SH-SY5Y (cell line): ENCODE measurements at regions not wholly inside any gene's neighbourhood (a gene's known extent, or its start where the extent isn't known, plus 50 kb on each side); places are given as distances from the start of the nearest gene placed in this dataset.

Experiments
- GATA2 ChIP-seq: IDR thresholded peaks from 2 replicates; pipeline ENCODE4 v1.6.1; 2011; ENCODE audit warnings: mild to moderate bottlenecking, low read depth, low read length
- GATA3 ChIP-seq: IDR thresholded peaks from 2 replicates; pipeline ENCODE4 v1.6.1; 2011; ENCODE audit warnings: low read depth, mild to moderate bottlenecking, low read length, moderate library complexity

DNA sequence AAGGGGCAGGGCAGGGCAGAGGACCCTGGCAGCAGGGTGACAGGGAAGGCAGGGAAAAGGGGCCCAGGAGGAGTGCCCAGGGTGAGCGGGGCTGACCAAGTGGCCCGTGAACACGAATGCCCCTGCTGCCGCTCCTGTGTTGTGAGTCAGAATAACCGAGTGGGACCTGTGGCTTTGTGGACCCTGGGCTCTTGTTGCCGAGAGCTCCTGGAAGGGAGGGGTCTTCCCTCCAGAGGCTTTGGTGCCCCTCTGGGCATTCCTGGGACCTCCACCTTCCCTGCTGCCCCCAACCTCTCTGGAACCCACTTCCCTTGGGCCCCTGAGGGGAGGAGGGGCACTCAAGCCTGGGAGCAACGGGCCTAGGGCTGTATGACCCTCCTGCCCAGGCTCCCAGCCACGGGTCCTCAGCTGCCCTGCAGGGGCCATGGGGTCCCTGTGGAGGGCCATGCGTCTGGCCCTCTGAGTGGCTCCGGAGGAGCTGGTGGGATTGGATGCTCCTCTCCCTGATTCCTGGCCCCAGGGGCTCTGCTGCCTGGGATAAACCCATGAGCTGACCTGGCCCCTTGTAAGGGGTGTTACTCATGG lies 319.4 kb downstream of the TMEM121 start:
- no peak for TF ChIP-seq GATA3
- no peak for TF ChIP-seq GATA2

DNA sequence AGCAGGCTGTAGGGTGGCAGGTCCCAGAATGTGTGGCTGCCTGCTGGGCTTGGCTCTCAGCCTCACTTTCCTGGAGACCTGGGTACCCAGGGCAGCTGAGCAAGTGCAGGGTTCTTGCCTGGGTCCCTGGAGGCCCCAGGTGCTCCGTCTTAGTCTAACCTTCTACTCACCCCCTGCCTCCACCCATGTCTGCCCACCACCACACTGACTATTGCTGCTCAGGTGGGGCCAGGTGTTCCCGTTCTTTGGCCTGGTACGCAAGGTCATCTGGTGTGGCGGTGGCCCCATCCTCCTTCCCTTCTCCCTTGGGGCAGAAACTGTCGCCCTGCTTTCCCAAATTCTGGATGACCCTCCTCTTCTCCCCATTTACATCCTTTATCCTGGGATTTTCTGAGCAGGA lies 319.9 kb downstream of the TMEM121 start:
- TF ChIP-seq GATA2, result no peak
- no peak for TF ChIP-seq GATA3

DNA sequence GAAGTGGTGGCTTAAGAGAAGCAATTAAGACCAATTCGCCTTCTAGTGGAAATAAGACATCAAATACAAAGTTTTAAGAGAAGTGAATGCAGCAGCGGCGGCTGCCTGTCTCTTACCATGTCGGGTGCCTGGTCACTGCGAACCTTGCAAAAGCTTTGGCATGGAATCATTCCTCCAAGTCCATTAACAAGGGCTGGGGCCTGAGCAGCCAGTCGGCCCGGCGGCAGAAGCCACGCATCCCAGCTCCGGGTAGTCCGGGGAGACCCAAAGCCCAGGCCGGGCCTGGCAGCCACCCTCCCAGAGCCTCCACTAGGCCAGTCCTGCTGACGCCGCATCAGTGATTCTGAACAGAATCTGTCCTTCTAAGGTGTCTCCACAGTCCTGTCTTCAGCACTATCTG lies 321.0 kb downstream of the TMEM121 start:
- TF ChIP-seq GATA2 (no peak), GATA3 (no peak)

DNA sequence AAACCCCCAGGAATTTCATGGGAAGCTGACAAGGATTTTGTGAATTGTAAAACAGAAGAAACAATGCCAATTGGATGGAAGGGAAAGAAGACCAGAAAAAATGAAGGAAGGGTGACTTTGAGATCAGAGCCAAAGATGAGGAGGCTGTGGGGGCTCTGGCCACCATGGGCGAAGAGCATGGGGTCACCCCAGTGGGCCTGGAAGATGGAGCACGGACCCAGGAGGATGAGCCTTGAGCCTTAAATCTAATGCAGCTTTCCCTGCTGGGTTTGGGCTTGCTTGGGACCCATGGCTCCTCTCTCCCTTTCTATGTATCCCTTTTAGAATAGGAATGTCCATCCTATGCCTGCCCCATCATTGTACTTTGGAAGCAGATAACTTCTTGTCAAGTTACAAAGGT lies 322.2 kb downstream of the TMEM121 start:
- TF ChIP-seq GATA2 (no peak), GATA3 (no peak)

DNA sequence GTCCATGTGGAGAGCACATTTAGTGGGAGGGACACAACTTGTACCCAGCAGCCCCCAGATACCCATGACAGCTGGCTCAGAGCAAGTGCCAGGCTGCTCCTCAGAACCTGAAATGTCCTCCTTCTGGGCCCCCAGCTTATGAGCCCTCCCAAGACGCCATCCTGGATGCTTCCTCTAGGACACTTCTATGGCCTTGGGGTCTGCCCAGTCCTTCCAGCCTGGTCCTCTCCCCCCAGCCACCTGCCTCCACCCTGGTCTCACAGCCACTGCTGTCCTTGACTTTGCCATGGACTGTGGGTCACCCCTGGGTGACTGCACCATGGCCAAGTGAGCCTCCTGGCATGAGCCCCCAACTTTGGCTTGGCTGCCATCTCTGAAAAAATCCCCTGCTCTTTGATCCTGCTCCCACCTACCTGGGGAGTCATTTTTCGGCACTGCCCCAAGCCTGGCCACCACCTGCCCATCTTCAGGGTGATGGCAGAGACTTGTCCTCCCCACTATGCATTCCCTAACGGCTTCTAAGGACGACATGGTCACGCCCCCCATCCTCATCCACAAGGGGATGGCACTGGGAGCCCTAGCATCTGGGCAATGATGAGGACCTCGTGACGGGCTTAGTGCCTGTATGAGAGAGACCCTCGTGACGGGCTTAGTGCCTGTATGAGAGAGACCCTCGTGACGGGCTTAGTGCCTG lies 323.7 kb downstream of the TMEM121 start:
- TF ChIP-seq GATA2, result no peak

DNA sequence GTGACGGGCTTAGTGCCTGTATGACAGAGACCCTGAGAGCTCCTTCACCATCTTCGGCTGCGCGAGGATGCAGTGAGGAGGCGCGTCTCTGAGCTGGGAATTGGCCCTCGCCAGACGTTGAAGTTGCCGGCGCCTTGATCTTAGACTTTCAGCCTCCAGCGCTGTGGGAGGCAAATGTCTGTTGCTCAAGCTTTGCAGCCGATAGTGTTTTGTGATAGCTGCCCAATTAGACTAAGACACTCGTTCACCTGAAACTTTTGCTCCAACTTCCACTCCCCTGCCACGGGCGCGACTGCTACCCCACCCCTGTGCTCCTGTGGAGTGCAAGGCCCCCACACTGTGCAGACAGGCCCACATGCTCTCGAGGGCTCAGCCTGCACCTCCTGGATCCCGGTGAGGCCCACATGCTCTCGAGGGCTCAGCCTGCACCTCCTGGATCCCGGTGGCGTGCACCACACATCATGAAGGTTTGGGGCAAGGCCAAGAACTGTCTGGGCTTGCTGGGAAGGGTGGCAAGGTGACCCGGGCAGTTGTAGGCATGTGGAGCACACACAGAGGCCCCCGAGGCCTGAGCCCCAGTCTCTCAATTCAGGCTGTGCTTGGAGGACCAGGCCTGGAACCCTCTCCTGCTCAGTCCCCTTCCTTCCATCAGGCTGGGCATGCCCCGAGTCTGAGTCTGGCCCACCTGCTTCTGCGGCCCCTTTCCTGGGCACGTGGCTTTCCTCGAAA lies 324.6 kb downstream of the TMEM121 start:
- TF ChIP-seq GATA2 (no peak), GATA3 (no peak)

DNA sequence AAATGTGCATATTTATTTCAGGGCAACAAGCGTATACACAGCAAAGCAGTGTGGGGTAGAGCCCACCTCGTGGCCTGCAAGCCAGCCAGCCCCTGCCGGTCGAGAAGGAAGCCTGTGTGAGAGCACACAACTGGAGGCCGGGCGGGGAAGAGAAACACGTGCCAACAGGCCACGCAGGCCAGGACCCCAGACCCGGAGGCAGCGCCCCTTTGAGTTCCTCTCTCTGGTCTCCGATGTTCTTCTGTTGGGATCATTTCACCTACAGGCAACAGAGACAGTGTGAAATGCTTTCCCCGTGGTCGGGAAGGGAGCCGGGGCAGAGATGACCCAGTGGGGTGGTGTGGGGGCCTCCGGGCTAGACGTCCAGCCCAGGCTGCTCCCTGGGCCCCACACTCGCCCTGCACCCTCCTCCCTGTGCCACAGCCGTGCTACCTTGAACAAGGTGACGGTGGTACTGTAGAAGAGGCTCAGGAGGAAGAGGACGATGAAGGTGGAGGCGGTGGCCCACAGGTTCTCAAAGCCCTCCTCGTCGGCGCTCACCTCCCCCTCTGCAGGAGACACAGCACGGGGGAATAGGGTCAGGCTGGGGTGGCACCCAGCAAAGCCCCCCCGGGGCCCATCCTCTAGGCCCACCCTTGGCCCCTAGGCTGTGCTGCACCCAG lies 325.5 kb downstream of the TMEM121 start:
- TF ChIP-seq GATA2 (no peak), GATA3 (no peak)

DNA sequence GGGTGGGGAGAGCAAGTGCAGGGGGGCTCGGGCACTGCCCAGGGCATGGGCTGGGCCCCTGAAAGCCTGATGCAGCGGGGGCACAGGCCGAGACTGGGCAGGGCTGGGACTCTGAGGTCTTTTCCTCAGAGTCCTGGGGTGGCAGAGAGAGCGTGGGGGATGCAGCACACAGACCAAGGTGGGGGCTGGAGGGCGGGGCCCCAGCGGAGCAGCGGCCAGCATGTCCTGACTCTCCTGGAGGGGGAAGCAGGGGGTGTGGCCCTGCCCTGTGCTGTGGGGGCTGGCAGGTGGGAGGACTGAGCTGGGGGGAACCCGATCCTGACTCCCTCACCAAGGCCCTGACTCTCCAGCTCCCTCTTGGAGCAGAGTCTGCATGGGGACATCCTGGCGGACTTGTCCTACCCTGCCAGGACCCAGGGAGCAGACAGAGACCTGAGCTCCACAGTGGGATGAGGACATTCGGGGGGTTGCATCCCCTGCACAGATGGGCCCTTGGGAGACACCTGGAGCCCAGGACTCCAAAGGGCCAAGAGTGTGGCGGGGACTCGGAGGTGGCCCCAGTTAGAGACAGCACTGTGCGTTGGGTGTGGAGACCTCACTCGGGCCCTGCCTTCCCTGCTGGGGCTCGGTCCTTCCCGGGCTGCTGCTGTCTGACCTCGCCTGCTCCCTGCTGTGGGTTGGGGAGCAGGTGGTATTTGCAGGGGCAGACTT lies 326.1 kb downstream of the TMEM121 start:
- TF ChIP-seq GATA2, result no peak
- TF ChIP-seq GATA3, result no peak

DNA sequence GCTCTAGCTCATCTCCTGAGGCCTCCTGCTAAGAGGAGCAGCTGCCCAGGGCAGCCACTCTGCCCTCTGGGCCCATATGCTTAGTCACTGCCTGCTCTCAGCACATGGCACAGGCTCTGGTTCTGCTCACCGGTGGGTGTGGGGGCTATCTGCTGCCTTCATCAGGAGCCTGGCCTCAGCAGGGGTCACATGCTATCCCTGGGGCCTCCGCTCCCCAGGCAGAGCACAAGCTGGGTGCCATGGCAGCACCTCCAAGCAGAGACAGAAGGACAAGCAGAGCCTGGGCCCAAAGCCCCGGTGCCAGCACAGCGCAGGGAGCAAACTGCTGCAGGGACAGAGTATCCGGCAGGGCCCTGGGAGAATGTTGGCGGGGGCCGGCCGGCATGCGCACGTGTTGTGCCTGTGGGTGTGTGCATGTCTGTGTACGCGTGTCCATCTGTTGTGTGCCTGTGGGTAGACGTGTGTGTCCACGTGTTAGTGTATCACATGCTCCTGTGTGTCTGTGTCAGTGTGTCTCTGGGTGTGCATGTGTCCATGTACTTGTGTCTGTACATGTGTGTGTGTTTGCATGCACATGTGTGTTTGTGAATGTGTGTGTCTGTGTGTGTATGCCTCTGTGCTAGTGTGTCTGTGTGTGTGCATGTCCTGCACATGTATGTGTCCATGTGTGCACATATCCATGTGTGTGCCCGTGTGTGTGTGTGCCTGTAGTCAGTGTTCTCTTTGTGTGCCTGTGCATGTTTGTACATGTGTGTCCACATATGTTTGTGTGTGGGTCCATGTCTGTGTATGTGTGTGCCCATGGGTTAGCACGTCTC lies 326.9 kb downstream of the TMEM121 start:
- TF ChIP-seq GATA3 (no peak; the same call in 1 of the 2 replicates), GATA2 (peak; percentile 98)

DNA sequence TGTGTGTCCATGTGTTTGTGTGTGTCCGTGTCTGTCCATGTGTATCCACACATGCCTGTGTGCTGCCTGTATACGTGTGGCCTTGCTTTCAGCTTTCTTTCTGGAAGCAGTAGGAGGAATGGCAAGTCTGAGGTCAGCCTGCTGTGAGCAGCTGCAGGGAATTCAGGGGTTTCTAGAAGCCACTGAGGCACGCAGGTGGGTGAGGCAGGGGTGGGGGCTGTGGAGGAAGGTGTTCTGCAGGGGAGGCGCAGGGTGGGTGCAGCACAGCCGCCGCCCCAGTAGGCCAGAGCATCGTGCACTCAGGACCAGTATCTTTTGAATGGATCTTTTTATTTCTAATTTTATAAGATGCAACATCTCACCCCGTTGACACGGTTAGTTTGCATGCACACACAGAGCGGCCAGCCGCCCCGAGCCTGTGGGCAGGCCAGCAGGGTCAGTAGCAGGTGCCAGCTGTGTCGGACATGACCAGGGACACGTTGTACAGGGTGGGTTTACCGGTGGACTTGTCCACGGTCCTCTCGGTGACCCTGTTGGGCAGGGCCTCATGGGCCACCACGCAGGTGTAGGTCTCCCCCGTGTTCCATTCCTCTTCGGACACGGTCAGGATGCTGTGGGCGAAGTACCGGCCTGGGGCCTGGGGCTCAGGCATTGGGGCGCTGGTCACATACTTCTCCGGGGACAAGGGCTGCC lies 327.7 kb downstream of the TMEM121 start:
- no peak for TF ChIP-seq GATA3
- TF ChIP-seq GATA2, result no peak

DNA sequence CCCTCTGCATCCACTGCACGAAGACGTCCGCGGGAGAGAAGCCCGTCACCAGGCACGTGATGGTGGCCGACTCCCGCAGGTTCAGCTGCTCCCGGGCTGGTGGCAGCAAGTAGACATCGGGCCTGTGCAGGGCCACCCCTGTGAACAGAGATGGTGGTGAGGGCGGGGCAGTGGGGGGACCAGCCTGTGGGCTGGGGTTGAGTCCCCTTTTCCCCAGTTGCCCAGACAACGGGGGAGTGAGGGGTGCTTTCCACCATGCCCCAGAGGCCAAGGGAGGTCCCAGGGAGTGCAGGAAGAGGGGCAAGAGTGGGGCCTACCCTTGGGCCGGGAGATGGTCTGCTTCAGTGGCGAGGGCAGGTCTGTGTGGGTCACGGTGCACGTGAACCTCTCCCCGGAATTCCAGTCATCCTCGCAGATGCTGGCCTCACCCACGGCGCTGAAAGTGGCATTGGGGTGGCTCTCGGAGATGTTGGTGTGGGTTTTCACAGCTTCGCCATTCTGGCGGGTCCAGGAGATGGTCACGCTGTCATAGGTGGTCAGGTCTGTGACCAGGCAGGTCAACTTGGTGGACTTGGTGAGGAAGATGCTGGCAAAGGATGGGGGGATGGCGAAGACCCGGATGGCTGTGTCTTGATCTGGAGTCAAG lies 328.3 kb downstream of the TMEM121 start:
- TF ChIP-seq GATA3 (no peak), GATA2 (no peak)

DNA sequence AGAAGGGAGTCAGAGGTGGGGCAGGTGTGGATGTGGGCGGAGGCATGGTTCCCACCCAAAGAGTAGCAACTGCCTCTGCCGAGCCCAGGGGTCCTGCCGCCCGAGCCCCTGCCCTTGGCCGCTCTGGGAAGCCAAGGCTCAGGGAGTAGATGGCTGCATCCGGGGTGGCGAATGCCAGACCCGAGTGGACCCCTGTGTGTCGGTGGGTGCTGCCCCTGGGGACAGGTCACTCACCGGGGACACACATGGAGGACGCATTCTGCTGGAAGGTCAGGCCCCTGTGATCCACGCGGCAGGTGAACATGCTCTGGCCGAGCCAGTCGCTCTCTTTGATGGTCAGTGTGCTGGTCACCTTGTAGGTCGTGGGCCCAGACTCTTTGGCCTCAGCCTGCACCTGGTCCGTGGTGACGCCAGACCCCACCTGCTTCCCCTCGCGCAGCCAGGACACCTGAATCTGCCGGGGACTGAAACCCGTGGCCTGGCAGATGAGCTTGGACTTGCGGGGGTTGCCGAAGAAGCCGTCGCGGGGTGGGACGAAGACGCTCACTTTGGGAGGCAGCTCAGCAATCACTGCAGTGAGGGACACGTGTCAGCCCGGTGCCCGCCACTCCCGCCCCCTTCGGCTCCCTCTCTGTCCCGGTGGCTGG lies 329.0 kb downstream of the TMEM121 start:
- no peak for TF ChIP-seq GATA3
- TF ChIP-seq GATA2, result no peak
